Large intestine (tissue), 3 donors: ENCODE measurements at regions not wholly inside any gene's neighbourhood (a gene's known extent, or its start where the extent isn't known, plus 50 kb on each side); places are given as distances from the start of the nearest gene placed in this dataset.

Source experiments
- DNase-seq, 2 donors: peaks; one replicate each; pipeline versions ENCODE4 v3.0.0 to v3.0.0-alpha.2; 2013
- H3K27ac ChIP-seq: one replicate; pipeline ENCODE4 v1.5.1; 2013; ENCODE audit warnings: low read length
- H3K27me3 ChIP-seq: 2 replicates; pipeline ENCODE4 v1.6.1; 2013; ENCODE audit warnings: low read length; ENCODE audit not compliant: control insufficient read depth, insufficient read depth
- H3K36me3 ChIP-seq: 2 replicates; pipeline ENCODE4 v1.6.1; 2013; ENCODE audit warnings: low read length; ENCODE audit not compliant: control insufficient read depth, insufficient read depth
- H3K4me1 ChIP-seq: one replicate; pipeline ENCODE4 v1.6.1; 2013; ENCODE audit warnings: low read length; ENCODE audit not compliant: control insufficient read depth, insufficient read depth
- H3K4me3 ChIP-seq: one replicate; pipeline ENCODE4 v1.5.1; 2013; ENCODE audit warnings: low read length
- H3K9me3 ChIP-seq: one replicate; pipeline ENCODE4 v1.6.1; 2013; ENCODE audit warnings: mild to moderate bottlenecking, low read depth, low read length, moderate library complexity; ENCODE audit not compliant: control insufficient read depth
- WGBS: methylation state at CpG from one replicate; pipeline ENCODE4 v1.1.5; 2013; ENCODE audit warnings: low lambda C conversion rate; ENCODE audit not compliant: insufficient coverage; 5-methylcytosine and 5-hydroxymethylcytosine counted together

- H3K4me1 ChIP-seq, result no peaks in the 10 kb centered on the region
- WGBS, result no CpG with 5 or more reads among the region's 3 CpGs
- peak; percentile 82 to 87 for DNase-seq
- H3K9me3 ChIP-seq, result no peaks in the 10 kb centered on the region
- peak overlapping the region; percentile 24 for H3K27ac ChIP-seq
- H3K27me3 ChIP-seq, result no peaks in the 10 kb centered on the region
- H3K36me3 ChIP-seq, result no peaks in the 10 kb centered on the region
- H3K4me3 ChIP-seq, result no peak overlapping the region
Measured at GRCh38 chr3:18153571-18154173, 271.5 kb downstream of the SATB1 start.

DNA sequence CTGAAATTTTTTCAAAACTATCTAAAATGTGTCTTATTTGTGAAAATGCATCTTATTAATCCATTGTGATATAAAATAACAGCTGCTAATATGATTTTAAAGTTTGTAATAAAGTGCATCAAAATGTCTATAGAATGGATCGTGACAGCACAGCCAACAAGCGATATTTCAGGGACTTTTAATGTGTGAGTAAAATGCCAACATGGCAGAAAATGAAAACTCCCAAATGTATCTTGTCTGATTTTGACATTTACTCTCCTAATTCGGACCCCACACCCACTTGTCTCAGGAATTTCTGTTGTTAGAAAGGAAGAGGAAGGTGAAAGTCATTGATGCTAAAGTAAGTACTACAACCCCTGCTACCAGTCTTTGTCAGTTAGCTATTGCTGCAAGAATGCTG is 273.9 kb downstream of the SATB1 start:
- Histone ChIP-seq H3K36me3 (no peaks in the 10 kb centered on the region), H3K27me3 (no peaks in the 10 kb centered on the region), H3K9me3 (no peaks in the 10 kb centered on the region), H3K4me1 (no peaks in the 10 kb centered on the region), H3K4me3 (no peak overlapping the region), H3K27ac (no peak overlapping the region)
- 94% methylated on average over 2 of the region's 3 CpGs for WGBS
- no peak for DNase-seq

DNA sequence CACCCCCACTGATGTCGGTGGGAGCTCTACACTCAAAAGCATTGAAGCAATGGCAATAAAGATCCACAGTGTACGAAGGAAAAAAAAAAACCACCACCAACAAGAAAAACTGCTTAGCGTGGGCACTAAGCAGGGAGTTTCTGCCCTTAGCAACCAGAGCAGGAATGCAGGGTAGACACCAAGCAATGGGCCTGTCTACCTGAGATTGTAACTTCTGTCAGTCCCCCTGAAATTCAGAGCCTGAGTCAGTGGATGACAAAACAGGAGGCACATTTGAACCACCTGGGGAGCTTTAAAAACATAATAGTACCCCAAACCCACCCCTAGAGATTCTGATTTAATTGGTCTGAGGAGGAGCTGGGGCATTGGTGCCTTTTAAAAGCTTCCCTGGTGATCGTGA is 275.2 kb downstream of the SATB1 start:
- H3K4me1 ChIP-seq, result no peaks in the 10 kb centered on the region
- no peak for DNase-seq
- no peak overlapping the region for H3K27ac ChIP-seq
- WGBS, result 80% methylated on average over 1 of the region's 4 CpGs
- H3K36me3 ChIP-seq, result no peaks in the 10 kb centered on the region
- H3K9me3 ChIP-seq, result no peaks in the 10 kb centered on the region
- H3K27me3 ChIP-seq, result no peaks in the 10 kb centered on the region
- H3K4me3 ChIP-seq, result no peak overlapping the region

DNA sequence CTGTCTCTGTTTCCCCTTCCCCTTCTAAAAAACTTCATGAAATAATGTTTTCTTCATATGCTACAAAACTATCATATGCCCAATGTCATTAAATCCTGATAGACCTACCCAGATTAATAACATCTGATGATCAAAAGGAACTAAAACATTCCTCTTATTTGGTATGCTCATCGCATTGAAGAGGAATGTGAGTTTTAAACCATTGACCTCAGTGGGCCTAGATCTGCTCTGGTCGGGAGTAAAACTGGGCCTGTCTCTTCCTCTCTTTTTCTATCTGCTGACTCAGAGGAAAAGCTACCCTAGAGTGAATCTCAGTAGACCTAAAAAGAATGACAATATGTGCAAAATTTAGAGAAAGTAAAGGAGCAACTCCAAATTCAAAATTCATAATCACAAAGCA is 275.8 kb downstream of the SATB1 start:
- H3K27me3 ChIP-seq, result no peaks in the 10 kb centered on the region
- H3K4me1 ChIP-seq, result no peaks in the 10 kb centered on the region
- no peak overlapping the region for H3K4me3 ChIP-seq
- no peaks in the 10 kb centered on the region for H3K36me3 ChIP-seq
- no peak overlapping the region for H3K27ac ChIP-seq
- no peaks in the 10 kb centered on the region for H3K9me3 ChIP-seq
- 83% methylated on average over 1 of the region's 2 CpGs for WGBS
- DNase-seq, result no peak

DNA sequence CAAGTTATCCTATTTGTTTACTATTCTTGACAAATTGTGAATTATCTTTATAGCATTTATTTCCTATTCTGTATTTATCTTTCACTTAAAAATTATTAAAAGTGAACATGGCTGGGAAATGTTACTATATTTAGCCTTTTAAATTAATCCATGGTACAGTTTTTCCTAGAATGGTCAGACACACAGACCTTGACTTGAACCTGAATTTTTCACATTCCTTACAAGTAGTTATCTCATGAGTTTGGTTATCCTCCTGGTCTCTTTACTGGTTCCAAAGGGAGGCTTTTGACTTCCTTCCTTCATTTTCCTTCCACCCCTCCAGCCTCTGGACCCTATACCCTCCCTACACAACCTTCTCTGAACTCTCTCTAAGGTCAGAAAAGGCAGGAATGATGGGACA is 280.6 kb downstream of the SATB1 start:
- no peaks in the 10 kb centered on the region for H3K36me3 ChIP-seq
- H3K27ac ChIP-seq, result no peak overlapping the region
- DNase-seq, result no peak
- no peaks in the 10 kb centered on the region for H3K27me3 ChIP-seq
- H3K4me3 ChIP-seq, result no peak overlapping the region
- no peaks in the 10 kb centered on the region for H3K4me1 ChIP-seq
- no peaks in the 10 kb centered on the region for H3K9me3 ChIP-seq

DNA sequence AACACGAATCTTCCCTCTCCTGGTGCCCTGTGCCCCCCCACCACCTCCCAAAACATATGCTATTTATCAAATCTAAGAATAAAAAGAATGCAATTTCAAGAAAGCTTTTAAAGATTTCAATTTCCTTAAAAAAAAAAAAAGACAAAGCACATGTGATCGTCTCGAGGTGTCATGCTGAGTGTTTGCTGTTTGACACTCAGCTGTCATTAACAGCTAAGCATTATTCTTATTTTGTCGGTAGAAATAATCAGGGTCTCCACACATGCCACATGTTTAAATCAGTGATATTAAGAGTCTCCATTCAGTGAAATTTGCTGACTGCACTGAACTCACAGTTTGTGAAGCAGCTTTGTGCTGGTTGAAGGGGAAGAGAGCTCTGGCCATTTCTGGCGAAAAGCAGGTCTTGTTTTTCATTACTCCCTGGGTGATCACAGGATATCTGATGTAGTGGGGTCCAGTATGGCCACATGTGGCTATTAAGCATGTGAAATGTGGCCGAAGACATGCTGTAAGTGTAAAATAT is 281.8 kb downstream of the SATB1 start:
- Histone ChIP-seq H3K36me3 (no peaks in the 10 kb centered on the region), H3K4me3 (no peak overlapping the region)

GRCh38 chr3:18137958-18138357 is 287.2 kb downstream of the SATB1 start:
- Histone ChIP-seq H3K27ac (no peak overlapping the region), H3K4me3 (no peak overlapping the region), H3K4me1 (no peaks in the 10 kb centered on the region), H3K27me3 (no peaks in the 10 kb centered on the region), H3K9me3 (no peaks in the 10 kb centered on the region), H3K36me3 (no peaks in the 10 kb centered on the region)
- 83% methylated on average over 2 of the region's 2 CpGs for WGBS
- DNase-seq, result no peak

More for the DNA sequence above, 281.8 kb downstream of the SATB1 start:
- H3K27ac ChIP-seq, result no peak overlapping the region
- no peaks in the 10 kb centered on the region for H3K9me3 ChIP-seq
- no peaks in the 10 kb centered on the region for H3K4me1 ChIP-seq
- no peak for DNase-seq
- WGBS, result no CpG with 5 or more reads among the region's 6 CpGs
- H3K27me3 ChIP-seq, result no peaks in the 10 kb centered on the region

DNA sequence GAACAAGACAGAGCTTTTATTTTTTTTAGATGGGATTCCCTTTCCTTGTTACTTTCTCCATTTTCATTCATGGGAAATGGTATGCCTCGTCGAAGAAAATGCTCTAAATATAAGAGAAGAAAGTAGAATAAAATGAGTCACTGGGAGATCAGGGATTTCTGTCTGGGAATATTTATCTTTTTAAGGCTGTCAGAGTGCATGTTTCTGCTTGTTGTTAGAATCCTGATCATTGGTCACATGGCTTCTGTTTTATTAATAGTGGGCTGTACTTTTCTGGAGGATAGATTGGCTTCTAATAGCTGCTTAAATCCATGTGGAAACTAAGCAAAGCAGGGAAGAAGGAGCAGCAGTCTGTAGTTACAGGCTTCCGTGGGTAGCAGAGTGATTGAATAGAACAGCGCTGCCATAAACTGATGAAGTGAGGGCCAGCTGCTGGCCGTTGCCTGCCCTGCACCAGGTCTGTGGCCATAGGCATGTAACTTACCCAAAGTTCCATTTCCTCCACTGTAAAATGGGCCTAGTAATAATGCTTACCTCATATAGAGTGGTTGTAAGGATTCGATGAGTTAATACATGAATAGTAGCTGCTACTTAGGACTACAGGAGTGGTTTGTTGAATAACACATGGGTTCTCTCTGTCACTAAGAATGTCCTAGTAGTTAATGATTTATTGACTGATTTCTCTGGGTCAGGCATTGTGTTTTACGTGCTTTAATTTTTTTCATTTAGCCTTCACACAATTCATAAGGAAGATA is 289.9 kb downstream of the SATB1 start:
- H3K4me1 ChIP-seq, result no peaks in the 10 kb centered on the region
- 65% methylated on average over 4 of the region's 7 CpGs for WGBS
- H3K27me3 ChIP-seq, result no peaks in the 10 kb centered on the region
- no peak overlapping the region for H3K27ac ChIP-seq
- H3K9me3 ChIP-seq, result no peaks in the 10 kb centered on the region
- no peak overlapping the region for H3K4me3 ChIP-seq
- no peak for DNase-seq
- no peaks in the 10 kb centered on the region for H3K36me3 ChIP-seq

DNA sequence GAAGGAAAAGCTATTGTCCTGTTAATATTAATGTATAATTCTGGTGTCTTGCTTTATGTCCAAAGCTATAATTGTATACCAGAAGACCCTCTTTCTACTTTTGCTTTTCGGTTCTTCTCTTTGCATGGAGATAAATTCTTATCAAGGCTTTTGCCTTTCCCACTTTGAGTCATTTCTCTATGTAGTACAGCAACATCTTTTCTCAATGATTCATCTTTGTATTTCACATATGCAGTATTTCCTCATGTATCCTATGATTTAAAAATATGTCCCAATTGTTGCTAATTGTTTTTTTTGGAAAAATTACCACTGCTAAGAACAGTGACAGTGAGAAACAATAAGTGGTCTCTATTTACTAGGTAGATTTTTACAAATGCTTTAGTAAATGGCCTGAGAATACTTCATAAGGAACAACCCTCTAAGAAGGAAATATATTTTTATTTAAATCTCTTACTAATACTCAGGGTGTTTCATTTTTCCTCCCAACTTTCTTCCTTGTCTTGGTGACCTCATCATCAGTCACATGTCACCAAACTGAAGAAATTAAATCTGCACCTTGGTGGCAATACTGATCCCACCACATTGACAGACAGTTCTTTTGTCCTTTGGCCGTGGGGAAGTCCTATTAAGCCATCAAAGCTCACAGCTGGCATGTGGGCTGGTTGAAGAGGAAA is 290.6 kb downstream of the SATB1 start:
- 90% methylated on average over 1 of the region's 2 CpGs for WGBS
- H3K36me3 ChIP-seq, result no peaks in the 10 kb centered on the region
- DNase-seq, result no peak
- no peaks in the 10 kb centered on the region for H3K27me3 ChIP-seq
- H3K27ac ChIP-seq, result no peak overlapping the region
- no peaks in the 10 kb centered on the region for H3K4me1 ChIP-seq
- no peak overlapping the region for H3K4me3 ChIP-seq
- no peaks in the 10 kb centered on the region for H3K9me3 ChIP-seq

DNA sequence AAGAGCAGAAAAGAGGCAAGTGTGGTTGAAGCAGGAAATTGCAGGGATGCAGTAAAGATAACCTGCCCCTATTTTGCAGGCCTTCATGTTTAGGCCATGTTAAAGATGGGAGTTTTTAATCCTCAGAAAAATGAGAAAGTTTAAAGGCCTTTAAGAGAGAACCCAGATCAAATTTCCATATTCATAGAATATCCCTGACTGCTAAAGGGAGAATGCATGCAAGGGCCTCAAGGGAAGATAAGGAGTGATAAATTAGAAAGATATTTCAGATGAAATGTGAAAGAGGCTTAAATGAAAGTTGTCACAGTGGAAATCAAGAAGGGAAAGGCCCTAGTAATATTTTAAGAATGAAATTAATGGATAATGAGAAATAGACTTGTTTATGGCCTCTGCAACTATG is 292.1 kb downstream of the SATB1 start:
- no peak overlapping the region for H3K27ac ChIP-seq
- DNase-seq, result no peak
- no peaks in the 10 kb centered on the region for H3K36me3 ChIP-seq
- H3K27me3 ChIP-seq, result no peaks in the 10 kb centered on the region
- H3K4me3 ChIP-seq, result no peak overlapping the region
- H3K4me1 ChIP-seq, result no peaks in the 10 kb centered on the region
- H3K9me3 ChIP-seq, result no peaks in the 10 kb centered on the region
